HK-2 (cell line): ENCODE measurements at regions not wholly inside any gene's neighbourhood (a gene's known extent, or its start where the extent isn't known, plus 50 kb on each side); places are given as distances from the start of the nearest gene placed in this dataset.
A peak's percentile ranks its signal among the peaks of the same experiment; 100 is the strongest.
"Not testable (repeated sequence)": the region's sequence is repeated elsewhere in the genome, so short reads cannot be mapped to it uniquely, and the experiment has no call there.

Source experiments
- DNase-seq: peaks from one replicate; pipeline ENCODE4 v3.0.0-alpha.2; 2018; ENCODE audit not compliant: unreplicated experiment

DNA sequence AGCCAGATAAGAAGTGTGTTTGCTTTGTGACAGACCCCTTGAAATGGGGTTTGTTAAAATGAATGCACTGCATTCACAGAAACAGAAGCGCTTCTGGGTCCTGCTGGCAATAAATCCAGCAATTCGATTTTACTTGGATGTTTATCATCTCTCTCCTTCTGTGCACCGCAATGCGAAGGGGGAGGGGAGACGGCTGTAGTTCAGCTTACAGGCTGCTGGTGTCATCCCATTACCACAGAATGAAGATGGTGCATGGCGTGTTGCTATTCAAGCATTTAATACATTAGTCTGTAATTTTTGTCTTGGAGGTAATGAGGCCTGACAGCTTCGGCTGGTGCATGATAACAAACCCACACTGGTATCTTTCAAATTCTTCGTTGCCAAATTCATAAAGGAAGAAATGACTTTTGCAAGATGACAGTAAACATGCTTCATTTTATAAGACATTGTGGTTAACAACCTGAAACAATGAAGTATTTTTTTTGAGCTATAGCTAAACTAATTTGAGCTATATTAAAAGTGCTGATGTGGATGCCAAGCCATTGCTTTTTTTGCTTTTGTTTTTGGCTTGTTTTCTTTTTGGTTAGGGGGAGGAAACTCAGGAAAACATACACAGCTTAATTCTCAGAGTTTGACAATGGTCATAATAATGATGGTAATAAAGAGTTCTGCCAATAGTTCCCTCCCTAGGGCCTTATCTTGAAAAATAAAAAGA lies 418.3 kb downstream of the OTOL1 start:
- peak; percentile 22 for DNase-seq

DNA sequence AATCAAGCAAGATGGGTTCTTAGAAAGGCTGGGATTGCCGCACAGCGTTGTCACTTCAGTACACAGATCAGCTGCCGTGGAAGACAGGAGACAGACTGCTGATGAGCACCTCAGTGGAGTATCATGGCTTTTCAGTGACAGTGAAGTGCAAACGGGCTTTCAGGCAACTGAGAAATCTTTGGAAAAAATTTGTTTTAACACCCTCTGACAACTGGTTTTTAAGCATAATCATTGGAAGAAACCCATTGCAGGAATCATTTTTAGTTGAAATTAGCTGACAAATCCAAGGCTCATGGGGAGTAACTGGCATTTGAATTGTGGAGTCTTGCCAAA lies 418.8 kb downstream of the OTOL1 start:
- DNase-seq = no peak

DNA sequence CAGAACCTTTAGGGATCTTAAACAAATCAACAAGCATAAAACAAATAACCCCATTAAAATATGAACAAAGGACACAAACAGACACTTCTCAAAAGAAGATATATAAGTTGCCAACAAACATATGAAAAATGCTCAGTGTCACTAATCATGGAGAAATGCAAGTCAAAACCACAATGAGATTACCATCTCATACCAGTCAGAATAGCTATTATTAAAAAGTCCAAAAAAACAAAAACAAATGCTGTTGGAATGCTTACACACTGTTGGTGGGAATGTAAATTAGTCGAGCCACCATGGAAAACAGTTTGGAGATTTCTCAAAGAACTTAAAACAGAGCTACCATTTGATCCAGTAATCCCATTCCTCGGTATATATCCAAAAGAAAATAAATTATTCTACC lies 423.6 kb downstream of the OTOL1 start:
- no peak for DNase-seq

DNA sequence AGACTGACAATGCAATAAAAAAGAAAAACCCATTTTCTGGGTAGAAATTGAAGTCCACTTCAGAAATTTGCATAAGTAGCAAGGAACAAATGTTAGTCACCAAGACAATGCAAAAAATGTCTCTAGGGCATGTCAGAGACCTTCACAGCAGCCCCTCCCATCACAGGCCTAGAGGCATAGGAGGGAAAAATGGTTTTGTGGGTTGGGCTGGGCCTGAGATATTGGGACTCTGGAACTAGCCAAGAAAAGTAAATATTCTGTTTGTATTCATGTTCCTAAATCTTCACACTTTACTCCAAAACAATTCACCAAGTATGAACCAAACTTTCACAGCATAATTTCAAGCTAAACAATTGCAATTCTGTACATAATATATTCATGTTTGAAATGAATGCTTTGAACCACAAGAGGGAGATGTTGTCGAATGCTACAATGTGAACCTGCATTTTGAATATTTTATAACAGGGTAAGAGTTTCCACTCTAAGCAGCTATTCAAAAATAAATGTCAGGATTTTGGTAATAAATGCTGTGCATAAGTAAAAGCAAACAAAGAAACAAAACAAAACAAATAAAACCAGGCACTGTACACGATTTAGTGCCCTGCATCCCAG lies 429.2 kb downstream of the OTOL1 start:
- no peak for DNase-seq

DNA sequence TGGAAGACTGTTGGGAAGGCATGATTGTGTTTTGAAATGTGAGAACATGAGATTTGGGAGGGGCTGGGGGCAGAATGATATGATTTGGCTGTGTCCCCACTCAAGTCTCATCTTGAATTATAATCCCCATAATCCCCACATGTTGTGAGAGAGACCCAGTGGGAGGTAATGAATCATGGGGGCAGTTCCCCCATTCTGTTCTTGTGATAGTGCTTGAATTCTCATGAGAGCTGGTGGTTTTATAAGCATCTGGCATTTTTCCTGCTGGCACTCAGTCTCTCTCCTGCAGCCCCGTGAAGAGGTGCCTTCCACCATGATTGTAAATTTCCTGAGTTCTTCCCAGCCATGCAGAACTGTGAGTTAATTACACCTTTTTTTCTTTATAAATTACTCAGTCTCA lies 430.5 kb downstream of the OTOL1 start:
- no peak for DNase-seq

- no peak for DNase-seq
These were observed 443.5 kb downstream of the OTOL1 start for GRCh38 chr3:161939918-161940620.

DNA sequence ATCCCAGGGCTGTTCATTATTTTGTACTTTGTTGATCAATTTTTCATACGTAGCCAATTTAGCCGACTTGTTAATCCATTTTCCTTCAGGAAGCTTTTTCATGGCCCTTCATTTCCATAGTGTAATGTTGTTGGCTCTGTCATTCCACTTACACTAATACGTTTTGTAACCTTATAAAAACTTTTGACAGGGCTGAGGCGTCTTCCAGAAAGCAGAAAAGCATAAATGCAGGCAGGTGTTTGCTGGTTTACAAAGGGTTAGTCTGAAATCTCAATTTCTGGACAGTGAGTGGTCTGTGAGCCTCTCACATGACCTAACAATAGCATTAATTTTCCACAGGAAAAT lies 444.0 kb downstream of the OTOL1 start:
- no peak for DNase-seq

- DNase-seq = no peak
These were observed 445.3 kb downstream of the OTOL1 start for GRCh38 chr3:161941891-161942290.

DNA sequence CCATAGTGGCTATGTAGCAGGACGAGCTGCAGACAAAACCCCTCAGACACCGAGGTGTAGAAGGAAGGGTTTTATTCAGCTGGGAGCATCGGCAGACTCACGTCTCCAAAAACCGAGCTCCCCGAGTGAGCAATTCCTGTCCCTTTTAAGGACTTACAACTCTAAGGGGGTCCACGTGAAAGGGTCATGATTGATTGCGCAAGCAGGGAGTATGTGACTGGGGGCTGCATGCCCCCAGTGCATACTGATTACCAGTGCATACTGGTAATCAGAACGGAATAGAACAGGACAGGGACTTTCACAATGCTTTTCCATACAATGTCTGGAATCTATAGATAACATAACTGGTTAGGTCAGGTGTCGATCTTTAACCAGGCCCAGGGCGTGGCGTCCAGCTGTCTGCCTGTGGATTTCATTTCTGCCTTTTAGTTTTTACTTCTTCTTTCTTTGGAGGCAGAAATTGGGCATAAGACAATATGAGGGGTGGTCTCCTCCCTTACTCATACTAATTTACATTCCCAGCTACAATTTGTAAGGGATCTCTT lies 447.3 kb downstream of the OTOL1 start:
- not testable (repeated sequence) for DNase-seq

DNA sequence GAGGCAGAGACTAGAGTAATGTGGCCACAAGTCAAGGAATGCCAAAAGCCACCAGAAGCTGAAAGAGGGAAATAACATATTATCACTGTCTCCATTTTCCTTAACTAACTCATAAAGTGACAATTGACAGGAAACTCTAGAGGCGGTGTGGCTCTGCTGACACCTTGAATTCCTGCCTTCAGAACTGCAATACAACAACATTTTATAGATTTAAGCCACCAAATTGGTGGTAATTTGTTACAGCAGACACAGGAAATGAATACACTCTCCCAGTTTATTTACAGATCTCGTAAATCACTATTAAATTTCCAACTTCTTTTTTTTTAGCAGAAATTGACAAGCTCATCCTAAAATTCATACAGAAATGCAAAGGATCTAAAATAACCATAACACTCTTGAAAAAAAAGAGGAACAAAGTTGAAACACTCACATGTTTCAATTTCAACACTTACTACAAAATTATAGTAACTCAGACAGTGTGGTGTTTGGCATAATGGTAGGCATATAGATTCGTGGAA lies 449.9 kb downstream of the OTOL1 start:
- no peak for DNase-seq

DNA sequence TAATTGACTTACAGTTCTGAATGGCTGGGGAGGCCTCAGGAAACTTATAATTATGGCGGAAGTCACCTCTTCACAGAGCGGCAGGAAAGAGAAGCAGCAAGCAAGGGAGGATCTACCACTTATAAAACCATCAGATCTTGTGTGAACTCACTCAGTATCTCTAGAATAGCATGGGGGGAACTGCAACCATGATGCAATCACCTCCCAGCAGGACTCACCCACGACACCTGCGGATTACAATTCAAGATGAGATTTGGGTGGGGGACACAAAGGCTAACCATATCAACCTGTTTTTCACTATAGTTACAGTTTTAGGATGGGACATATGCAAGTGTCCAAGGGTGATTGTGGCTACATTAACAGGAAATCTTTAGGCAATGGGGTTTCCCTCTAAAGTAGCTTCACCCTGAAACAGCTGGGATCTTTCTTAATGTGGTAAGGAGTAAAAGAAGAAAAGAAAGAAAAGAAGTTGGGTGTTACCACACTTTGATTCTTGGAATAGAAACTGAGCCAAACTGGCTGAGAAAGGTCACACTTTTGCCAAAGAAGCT lies 453.8 kb downstream of the OTOL1 start:
- DNase-seq = no peak

- DNase-seq = no peak
These were observed 460.9 kb downstream of the OTOL1 start for GRCh38 chr3:161957467-161957866.

DNA sequence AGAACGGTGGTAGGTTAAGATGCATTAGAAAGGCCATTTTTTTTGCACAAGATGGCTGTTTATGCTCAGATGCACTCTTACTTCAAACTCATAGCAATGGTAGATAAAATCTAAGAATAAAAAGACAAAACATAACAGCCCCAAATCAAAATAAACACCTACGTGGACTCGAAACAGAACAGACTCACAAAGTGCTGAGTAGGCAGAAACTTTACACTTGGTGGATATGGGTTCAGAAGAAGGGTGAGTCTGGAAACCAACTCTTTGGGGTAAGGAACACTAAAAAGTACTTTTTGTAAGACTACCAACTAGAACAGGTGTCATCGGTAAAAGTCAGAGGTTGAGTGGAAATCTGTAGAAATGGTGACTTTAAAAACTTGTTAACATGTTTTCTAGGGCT lies 468.2 kb downstream of the OTOL1 start:
- no peak for DNase-seq

DNA sequence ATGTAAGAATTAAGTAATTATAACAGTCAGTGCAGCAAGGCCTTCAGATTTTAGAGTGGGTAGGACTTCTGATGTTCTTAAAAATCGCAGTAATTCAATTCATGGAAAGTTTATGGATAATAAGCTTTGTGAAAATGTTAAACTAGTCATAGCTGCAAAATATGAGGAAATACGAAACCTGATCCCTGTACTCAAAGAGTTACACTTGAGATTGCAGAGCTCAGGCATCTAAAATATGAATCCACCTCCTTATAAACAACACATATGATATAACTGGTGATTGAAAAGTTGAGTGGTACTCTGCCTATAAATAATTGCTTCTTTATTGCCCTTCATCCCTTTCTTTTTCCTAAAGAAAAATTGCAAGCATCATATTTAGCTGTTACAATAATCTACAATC lies 473.3 kb downstream of the OTOL1 start:
- no peak for DNase-seq

- DNase-seq = no peak
These were observed 478.6 kb downstream of the OTOL1 start for GRCh38 chr3:161975201-161975600.

DNA sequence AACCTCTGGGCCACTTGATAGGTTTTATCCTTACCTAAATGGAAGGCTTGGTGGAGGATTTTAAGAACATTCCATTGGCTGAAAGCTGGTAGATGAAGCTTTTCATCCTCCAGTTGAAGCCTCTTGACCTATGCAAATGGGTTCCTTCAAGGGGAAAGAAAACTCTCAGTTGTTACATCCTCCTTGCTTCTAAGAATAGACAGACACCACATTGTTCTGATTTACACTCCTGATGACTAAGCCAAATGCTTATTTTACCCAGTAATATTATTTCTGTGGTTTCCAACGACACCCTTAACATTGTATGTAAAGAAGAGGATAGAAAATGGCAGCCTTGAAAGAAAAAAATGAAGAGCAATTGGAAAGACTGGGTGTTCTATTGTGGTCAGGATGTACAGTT lies 480.5 kb downstream of the OTOL1 start:
- DNase-seq = no peak

GRCh38 chr3:161977850-161978249 lies 481.2 kb downstream of the OTOL1 start:
- DNase-seq = no peak

GRCh38 chr3:161987933-161988332 lies 491.3 kb downstream of the OTOL1 start:
- no peak for DNase-seq

DNA sequence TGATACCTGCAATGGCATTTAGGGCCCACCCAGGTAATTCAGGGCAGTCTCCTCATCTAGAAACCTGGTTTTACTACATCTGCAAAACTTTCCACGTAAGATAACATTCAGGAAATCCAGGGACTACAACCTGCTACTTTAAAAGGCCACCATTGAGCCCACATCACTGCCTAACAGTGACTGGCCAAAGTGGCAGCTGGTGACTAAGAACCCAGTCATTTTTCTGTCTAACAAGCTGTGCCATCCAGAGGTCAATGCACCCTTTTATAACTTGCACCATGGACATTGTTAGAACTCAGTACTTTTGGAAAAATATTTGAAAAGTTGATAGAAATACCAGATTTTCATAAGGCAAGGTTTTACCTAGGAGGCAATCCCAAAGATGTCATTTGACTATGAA lies 492.4 kb downstream of the OTOL1 start:
- DNase-seq = no peak

DNA sequence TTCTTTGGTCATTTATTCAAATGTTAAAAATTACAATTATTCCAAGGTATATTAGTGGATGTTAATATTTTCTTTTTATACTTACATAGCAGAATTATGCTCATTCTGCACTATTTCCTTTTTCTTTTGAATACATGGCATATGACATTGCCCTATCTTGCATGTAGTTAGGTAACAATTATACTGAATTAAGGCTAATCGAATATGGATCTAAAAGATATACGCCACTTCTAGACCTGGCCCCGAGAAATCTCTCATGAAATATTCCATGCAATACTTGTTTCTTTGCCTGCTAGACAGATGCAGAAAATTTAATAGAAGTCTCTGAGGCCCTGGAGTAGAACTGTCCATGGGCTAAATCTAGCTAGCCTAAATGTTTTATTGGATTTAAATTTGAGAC lies 493.4 kb downstream of the OTOL1 start:
- no peak for DNase-seq

GRCh38 chr3:161991901-161992540 lies 495.4 kb downstream of the OTOL1 start:
- DNase-seq = no peak

GRCh38 chr3:161999846-162000245 lies 503.2 kb downstream of the OTOL1 start:
- no peak for DNase-seq
